ENCODE measurements at regions not wholly inside any gene's neighbourhood (a gene's known extent, or its start where the extent isn't known, plus 50 kb on each side); places are given as distances from the start of the nearest gene placed in this dataset.
"Not testable (repeated sequence)": the region's sequence is repeated elsewhere in the genome, so short reads cannot be mapped to it uniquely, and the experiment has no call there.

GRCh38 chr2:23026671-23027070 is 358.3 kb upstream of the KLHL29 start:
- DNase-seq (ENCODE audit: low spot score), result no peak

GRCh38 chr2:23027396-23027795 is 357.6 kb upstream of the KLHL29 start:
- no peak for DNase-seq (ENCODE audit: low spot score)

- no peak for DNase-seq (ENCODE audit: low spot score)
These were observed 356.9 kb upstream of the KLHL29 start for GRCh38 chr2:23028106-23028505.

- DNase-seq (ENCODE audit: low spot score), result no peak
These were observed 355.9 kb upstream of the KLHL29 start for GRCh38 chr2:23029111-23029510.

GRCh38 chr2:23029951-23030350 is 355.0 kb upstream of the KLHL29 start:
- no peak for DNase-seq (ENCODE audit: low spot score)

- DNase-seq (ENCODE audit: low spot score), result no peak
These were observed 350.0 kb upstream of the KLHL29 start for GRCh38 chr2:23034996-23035395.

GRCh38 chr2:23036629-23037028 is 348.4 kb upstream of the KLHL29 start:
- DNase-seq (ENCODE audit: low spot score), result no peak

- no peak for DNase-seq (ENCODE audit: low spot score)
These were observed 347.4 kb upstream of the KLHL29 start for GRCh38 chr2:23037596-23037995.

GRCh38 chr2:23041443-23041842 is 343.5 kb upstream of the KLHL29 start:
- DNase-seq (ENCODE audit: low spot score), result no peak

GRCh38 chr2:23042216-23042906 is 342.6 kb upstream of the KLHL29 start:
- DNase-seq (ENCODE audit: low spot score), result no peak

GRCh38 chr2:23050388-23050787 is 334.6 kb upstream of the KLHL29 start:
- DNase-seq (ENCODE audit: low spot score), result no peak

GRCh38 chr2:23053601-23054000 is 331.4 kb upstream of the KLHL29 start:
- no peak for DNase-seq (ENCODE audit: low spot score)

- no peak for DNase-seq (ENCODE audit: low spot score)
These were observed 329.7 kb upstream of the KLHL29 start for GRCh38 chr2:23055251-23055650.

- not testable (repeated sequence) for DNase-seq (ENCODE audit: low spot score)
These were observed 328.1 kb upstream of the KLHL29 start for GRCh38 chr2:23056846-23057245.

- no peak for DNase-seq (ENCODE audit: low spot score)
These were observed 326.5 kb upstream of the KLHL29 start for GRCh38 chr2:23058435-23058834.

GRCh38 chr2:23065210-23065609 is 319.8 kb upstream of the KLHL29 start:
- DNase-seq (ENCODE audit: low spot score), result no peak

- DNase-seq (ENCODE audit: low spot score), result no peak
These were observed 319.0 kb upstream of the KLHL29 start for GRCh38 chr2:23065936-23066335.

- no peak for DNase-seq (ENCODE audit: low spot score)
These were observed 318.3 kb upstream of the KLHL29 start for GRCh38 chr2:23066686-23067085.

GRCh38 chr2:23069156-23069555 is 315.8 kb upstream of the KLHL29 start:
- no peak for DNase-seq (ENCODE audit: low spot score)

- DNase-seq (ENCODE audit: low spot score), result no peak
These were observed 315.1 kb upstream of the KLHL29 start for GRCh38 chr2:23069923-23070322.

GRCh38 chr2:23073056-23073455 is 311.9 kb upstream of the KLHL29 start:
- no peak for DNase-seq (ENCODE audit: low spot score)

GRCh38 chr2:23073671-23074070 is 311.3 kb upstream of the KLHL29 start:
- DNase-seq (ENCODE audit: low spot score), result no peak

GRCh38 chr2:23077596-23077995 is 307.4 kb upstream of the KLHL29 start:
- no peak for DNase-seq (ENCODE audit: low spot score)

GRCh38 chr2:23078784-23079434 is 306.1 kb upstream of the KLHL29 start:
- no peak for DNase-seq (ENCODE audit: low spot score)

Data from CD4-positive, alpha-beta T cell treated with Interleukin-6 at 100 ng/mL for 8 hours (primary cell).